Caki2 (cell line): ENCODE measurements at regions not wholly inside any gene's neighbourhood (a gene's known extent, or its start where the extent isn't known, plus 50 kb on each side); places are given as distances from the start of the nearest gene placed in this dataset.
"Not testable (repeated sequence)": the region's sequence is repeated elsewhere in the genome, so short reads cannot be mapped to it uniquely, and the experiment has no call there.

Experiments used
- DNase-seq: peaks from one replicate; pipeline ENCODE4 v3.0.0-alpha.2; 2015; ENCODE audit warnings: low read depth
- in situ Hi-C: cut with HindIII; loops from 2 replicates; pipeline ENCODE4 v1.10.0; 2016; ENCODE audit warnings: low sequenced_read_pairs, low pct_unique_long_range_greater_than_20kb, mixed read lengths

DNA sequence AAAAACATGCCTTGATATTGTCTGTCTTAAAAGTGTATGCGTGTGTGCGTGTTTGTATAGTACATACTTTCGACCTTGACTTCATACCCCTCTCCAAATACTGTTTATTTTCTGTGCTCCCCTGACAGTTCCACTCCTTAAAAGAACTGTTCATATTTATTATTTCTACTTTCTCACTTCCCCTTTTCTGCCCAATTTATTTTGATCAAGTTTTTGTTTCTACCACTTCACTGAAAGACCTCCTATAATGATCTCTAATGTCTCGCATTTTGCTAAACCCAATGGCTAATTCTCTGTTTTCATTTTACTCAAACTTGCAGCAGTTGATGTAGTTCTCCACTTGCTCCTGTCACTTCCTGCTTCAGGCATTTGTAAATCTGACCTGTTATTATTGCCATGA, 426.1 kb upstream of the KLF12 start:
- no peak for DNase-seq
- in situ Hi-C loops: no loop called here

DNA sequence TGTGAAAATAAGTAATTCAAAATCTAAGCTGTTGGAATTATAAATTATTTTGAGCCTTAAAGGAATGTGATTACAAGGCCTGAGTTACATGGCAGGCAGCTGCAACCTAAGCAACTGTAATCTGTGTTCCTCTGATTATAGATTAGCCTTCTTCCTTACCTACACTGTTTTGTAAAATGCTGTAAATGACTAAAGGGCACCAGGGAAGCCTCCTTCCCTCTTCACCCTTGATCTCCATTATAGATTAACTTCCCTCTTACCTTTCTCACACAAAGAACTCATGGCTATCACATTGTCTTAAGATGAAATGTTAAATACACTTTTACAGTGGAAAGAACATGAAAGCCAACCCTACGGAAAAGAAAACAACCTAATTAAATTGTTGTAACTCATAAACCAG, 423.7 kb upstream of the KLF12 start:
- no peak for DNase-seq

GRCh38 chr13:74555651-74556420, 421.6 kb upstream of the KLF12 start:
- in situ Hi-C loops: no loop called here
- DNase-seq: no peak

More for the DNA sequence above, 423.7 kb upstream of the KLF12 start:
- in situ Hi-C loops: no loop called here

DNA sequence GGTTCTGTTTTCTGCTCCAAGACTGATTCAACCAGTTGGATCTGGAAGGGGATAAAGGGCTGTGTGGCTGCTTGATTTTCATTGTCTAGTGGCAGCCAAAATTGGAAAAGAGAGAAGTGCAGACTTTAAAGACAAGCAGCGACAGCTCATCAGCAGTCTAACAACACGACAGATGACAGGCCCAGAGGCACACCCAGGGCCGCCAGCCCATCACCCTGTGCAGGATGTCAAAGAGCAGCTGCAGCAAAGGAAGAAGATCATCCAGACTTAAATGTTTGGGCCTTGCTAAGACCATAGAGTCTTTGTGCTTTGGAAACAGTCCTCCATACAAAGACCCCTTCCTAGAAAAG, 421.0 kb upstream of the KLF12 start:
- no peak for DNase-seq
- in situ Hi-C loops: no loop called here

GRCh38 chr13:74554569-74555275, 420.5 kb upstream of the KLF12 start:
- in situ Hi-C loops: no loop called here
- no peak for DNase-seq

- in situ Hi-C loops: no loop called here
- DNase-seq: no peak
These were observed 415.8 kb upstream of the KLF12 start for GRCh38 chr13:74550039-74550438.

DNA sequence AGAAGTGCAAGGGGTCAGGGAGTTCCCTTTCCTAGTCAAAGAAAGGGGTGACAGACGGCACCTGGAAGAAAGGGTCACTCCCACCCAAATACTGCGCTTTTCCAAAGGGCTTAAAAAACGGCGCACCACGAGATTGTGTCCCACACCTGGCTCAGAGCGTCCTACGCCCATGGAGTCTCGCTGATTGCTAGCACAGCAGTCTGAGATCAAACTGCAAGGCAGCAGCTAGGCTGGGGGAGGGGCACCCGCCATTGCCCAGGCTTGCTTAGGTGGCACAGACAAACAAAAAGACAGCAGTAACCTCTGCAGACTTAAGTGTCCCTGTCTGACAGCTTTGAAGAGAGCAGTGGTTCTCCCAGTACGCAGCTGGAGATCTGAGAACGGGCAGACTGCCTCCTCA, 402.4 kb upstream of the KLF12 start:
- DNase-seq, in situ Hi-C loops: not testable (repeated sequence)

DNA sequence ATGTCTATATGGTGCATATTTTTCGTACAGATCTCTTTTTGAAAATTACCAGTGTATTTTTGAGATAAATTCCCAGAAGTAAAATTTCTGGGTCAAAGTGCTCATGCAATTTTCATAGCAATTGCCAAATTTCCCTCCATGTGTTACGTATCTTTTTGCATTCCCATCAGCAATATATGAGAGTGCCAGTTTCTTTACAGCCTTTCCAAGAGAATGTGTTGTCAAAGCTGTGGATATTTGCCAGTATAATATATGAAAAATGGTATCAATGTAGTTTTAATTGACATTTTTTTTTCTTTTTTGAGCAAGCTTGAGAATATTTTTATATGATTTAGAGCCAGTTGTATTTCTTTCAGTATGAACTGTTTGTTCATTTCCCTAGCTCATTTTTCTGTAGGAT, 399.0 kb upstream of the KLF12 start:
- in situ Hi-C loops: no loop called here
- no peak for DNase-seq

DNA sequence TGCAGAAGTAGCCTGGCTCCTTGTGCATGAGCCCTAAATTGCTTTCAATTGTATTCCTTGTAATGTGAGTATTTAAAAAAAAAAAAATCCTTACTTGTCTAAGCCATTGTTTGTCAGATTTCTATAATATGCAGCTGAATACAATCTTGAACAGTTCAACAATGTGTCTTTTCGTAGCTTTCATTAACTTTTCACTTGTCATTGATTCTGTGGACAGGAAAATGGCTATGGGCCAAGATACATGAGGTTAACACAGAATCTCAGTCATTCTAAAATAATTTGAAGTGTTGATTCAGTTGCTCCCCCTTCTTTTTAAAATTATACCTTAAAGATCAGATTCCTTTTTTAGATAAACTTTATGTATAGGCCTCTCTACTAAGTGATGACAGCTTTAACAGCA, 395.8 kb upstream of the KLF12 start:
- no peak for DNase-seq
- in situ Hi-C loops: no loop called here

- no peak for DNase-seq
- in situ Hi-C loops: no loop called here
These were observed 394.7 kb upstream of the KLF12 start for GRCh38 chr13:74528734-74529513.

DNA sequence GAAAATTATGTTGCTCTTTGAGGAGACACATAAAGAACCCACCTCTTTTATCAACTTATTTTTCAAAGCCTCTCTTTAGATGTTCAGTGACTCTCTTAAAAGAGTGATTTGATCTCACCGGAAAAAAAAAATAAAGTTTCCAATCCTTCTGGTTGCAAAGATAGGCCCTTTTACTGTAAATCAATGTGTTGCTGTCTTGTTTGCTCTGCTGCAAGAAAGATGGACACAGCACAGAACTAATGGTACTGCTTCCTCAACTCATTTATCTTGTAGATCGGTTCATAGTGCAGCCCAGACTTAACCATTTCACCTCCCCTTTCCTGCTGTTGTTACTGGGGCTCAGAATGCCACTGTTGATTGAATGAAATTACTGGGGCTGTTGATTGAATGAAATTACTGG, 388.9 kb upstream of the KLF12 start:
- in situ Hi-C loops: no loop called here
- no peak for DNase-seq

GRCh38 chr13:74511523-74511922, 377.3 kb upstream of the KLF12 start:
- DNase-seq: no peak
- in situ Hi-C loops: no loop called here

DNA sequence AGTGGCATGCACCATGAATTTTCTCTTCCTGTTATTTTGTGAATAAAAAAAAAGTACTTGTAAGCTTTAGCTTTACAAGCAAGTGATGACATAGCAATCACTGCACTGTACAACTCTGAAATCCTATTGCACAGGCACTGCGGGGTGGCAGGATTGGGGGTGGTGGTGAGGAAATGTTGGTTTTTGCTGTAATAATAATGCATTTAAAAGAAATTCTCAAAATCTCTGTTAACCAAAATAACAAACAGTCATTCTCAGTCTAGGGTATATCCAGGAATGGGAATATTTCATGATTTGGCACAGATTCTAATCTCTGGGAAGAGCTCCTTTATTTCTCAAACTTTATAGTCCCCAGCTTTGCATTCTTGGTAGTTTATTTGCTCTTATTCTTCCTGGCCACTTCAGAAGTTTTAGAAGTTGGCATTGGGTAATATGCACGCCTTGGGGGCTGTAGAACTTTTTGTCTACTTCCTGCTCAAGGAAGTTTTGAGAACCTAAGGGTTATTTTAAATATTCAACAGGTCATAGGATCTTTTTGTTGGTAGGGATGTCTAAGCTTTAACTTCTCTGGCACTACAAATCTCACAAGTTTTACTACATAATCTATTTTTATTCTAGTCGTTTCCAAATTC, 353.0 kb upstream of the KLF12 start:
- no peak for DNase-seq
- in situ Hi-C loops: no loop called here

DNA sequence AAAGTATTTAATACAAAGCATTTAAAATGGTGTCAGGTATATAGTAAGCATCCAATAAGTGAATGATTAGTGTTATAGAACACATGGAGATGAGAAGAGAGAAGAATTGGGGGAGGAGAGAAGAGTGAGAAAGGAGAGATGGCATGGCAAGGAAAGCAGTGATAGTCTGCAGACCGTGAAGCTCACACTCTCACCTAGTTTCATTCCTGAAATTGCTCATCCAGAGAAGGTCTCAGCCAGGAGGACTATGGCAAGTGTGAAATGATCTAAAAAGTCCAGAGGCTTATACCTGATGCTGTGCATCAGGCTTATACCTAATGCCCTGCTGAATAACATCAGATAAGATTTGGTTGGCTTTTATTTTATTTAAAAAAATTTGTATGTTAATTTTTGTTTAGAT, 351.6 kb upstream of the KLF12 start:
- no peak for DNase-seq
- in situ Hi-C loops: no loop called here

DNA sequence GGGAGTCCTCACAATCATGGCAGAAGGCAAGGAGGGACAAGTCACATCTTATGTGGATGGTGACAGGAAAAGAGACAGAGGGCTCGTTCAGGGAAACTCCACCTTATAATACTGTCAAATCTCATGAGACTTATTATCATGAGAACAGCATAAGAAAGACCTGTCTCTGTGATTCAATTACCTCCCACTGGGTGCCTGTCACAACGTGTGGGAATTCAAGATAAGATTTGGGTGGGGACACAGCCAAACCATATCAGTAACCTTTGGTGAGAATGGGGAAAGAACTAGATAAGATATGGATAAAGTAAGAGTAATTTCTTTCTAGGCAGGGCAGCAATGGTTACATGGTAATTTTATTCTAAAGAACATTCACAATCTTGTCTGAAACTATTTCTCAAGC, 344.9 kb upstream of the KLF12 start:
- DNase-seq: no peak
- in situ Hi-C loops: no loop called here

GRCh38 chr13:74476788-74477187, 342.6 kb upstream of the KLF12 start:
- no peak for DNase-seq
- in situ Hi-C loops: no loop called here

DNA sequence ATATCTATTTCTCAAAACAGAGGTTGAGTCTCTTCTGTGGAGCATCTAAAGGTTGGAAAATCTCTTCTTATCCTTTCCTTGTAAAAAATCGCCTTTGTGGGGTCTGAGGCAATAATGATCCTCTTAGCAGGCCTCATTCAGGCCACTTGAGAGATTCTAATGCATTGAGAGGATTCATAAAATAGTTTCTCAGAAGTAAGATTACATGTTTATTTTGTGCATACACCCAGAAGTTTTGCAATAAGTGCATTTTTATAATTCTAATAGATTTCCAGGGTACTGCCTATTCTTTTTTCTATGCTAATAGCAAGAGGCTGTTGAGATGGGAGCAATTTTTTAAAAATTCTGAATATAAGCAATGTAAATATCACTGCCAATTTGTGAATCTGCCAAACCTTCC, 342.2 kb upstream of the KLF12 start:
- in situ Hi-C loops: no loop called here
- no peak for DNase-seq

- in situ Hi-C loops: no loop called here
- no peak for DNase-seq
These were observed 332.7 kb upstream of the KLF12 start for GRCh38 chr13:74466864-74467263.

GRCh38 chr13:74466020-74466419, 331.8 kb upstream of the KLF12 start:
- in situ Hi-C loops: no loop called here
- no peak for DNase-seq
